ENCODE measurements at regions not wholly inside any gene's neighbourhood (a gene's known extent, or its start where the extent isn't known, plus 50 kb on each side); places are given as distances from the start of the nearest gene placed in this dataset.

DNA sequence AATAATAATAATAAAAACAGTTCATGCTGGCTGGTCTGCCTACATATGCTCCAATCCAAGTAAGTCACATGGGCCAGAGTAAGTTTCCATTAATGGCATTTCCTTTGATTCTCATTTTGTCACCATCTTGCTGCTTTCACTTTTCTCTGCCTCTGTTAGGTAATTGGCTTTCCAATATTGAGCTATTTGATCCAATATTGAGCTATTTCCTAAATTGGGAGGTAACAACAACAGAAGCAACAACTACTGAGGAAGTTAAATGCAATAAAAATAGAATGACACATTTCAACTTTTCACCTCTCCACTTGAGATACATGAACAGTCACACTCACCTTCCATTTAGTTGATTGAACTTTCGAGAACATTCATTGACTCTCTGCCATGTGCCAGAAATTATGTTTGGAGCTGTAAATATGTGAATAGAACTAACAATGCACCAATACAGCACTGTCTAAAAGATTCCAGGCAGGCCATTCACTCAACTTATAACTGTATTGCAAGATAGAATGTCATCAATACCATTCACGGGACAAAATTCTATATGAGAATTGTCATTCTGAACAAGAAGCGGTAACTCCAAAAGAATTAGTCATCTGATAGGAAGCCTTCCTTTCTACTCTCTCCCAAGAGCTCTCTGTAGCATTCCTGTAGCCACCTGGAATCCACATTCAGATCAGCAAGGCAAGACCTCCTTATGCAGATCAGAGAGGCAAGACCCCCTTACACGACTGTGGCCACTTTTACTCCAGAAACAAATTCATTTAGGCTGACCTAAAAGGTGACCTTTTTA, 136.4 kb downstream of the PHLDA1 start:
- TF ChIP-seq, protein P1, sequence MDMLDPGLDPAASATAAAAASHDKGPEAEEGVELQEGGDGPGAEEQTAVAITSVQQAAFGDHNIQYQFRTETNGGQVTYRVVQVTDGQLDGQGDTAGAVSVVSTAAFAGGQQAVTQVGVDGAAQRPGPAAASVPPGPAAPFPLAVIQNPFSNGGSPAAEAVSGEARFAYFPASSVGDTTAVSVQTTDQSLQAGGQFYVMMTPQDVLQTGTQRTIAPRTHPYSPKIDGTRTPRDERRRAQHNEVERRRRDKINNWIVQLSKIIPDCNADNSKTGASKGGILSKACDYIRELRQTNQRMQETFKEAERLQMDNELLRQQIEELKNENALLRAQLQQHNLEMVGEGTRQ (IDR thresholded peaks at IDR 0.05; ENCODE audit: low read depth, low read length), result no peak
- TF ChIP-seq RAD21 (IDR thresholded peaks at IDR 0.05; ENCODE audit: low read length), result no peak
- TF ChIP-seq, protein P2, sequence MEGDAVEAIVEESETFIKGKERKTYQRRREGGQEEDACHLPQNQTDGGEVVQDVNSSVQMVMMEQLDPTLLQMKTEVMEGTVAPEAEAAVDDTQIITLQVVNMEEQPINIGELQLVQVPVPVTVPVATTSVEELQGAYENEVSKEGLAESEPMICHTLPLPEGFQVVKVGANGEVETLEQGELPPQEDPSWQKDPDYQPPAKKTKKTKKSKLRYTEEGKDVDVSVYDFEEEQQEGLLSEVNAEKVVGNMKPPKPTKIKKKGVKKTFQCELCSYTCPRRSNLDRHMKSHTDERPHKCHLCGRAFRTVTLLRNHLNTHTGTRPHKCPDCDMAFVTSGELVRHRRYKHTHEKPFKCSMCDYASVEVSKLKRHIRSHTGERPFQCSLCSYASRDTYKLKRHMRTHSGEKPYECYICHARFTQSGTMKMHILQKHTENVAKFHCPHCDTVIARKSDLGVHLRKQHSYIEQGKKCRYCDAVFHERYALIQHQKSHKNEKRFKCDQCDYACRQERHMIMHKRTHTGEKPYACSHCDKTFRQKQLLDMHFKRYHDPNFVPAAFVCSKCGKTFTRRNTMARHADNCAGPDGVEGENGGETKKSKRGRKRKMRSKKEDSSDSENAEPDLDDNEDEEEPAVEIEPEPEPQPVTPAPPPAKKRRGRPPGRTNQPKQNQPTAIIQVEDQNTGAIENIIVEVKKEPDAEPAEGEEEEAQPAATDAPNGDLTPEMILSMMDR (conservative IDR thresholded peaks at IDR 0.05; ENCODE audit: low read depth, low read length), result no peak
- TF ChIP-seq CHD1 (IDR thresholded peaks at IDR 0.05; ENCODE audit: low read depth, low read length), result no peak
- no peak for TF ChIP-seq POLR2A (IDR thresholded peaks at IDR 0.05; ENCODE audit: low read depth, low read length)
- TF ChIP-seq, protein P3, sequence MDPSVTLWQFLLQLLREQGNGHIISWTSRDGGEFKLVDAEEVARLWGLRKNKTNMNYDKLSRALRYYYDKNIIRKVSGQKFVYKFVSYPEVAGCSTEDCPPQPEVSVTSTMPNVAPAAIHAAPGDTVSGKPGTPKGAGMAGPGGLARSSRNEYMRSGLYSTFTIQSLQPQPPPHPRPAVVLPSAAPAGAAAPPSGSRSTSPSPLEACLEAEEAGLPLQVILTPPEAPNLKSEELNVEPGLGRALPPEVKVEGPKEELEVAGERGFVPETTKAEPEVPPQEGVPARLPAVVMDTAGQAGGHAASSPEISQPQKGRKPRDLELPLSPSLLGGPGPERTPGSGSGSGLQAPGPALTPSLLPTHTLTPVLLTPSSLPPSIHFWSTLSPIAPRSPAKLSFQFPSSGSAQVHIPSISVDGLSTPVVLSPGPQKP (IDR thresholded peaks at IDR 0.05; ENCODE audit: borderline replicate concordance, low read depth, low read length), result no peak
- TF ChIP-seq RCOR1 (IDR thresholded peaks at IDR 0.05; ENCODE audit: insufficient replicate concordance, low read length), result no peak
- no peak for TF ChIP-seq CEBPB (IDR thresholded peaks at IDR 0.05; ENCODE audit: low read depth, low read length)
- no peak for TF ChIP-seq MXI1 (IDR thresholded peaks at IDR 0.05; ENCODE audit: borderline replicate concordance, low read depth, low read length)
- TF ChIP-seq FOS (IDR thresholded peaks at IDR 0.05; ENCODE audit: low read depth, low read length), result no peak
- TF ChIP-seq BHLHE40 (IDR thresholded peaks at IDR 0.05; ENCODE audit: low read depth, low read length), result no peak
- TF ChIP-seq SMC3 (IDR thresholded peaks at IDR 0.05; ENCODE audit: low read depth, low read length), result no peak
- no peak for TF ChIP-seq MAZ (IDR thresholded peaks at IDR 0.05; ENCODE audit: borderline replicate concordance, low read depth, low read length)
- TF ChIP-seq MAFK (IDR thresholded peaks at IDR 0.05; ENCODE audit: low read depth, low read length), result no peak
